Calu3 (cell line): ENCODE measurements at regions not wholly inside any gene's neighbourhood (a gene's known extent, or its start where the extent isn't known, plus 50 kb on each side); places are given as distances from the start of the nearest gene placed in this dataset.

Experiments used
- BruUV-seq: library from RNA; stranded (reverse); fragments of 400-500 nt; replicated peaks from 2 replicates; lab custom pipeline; 2021; lab: Mats Ljungman, UMichigan
- CTCF ChIA-PET: fragments of 300-600 bp; sonication (Branson Sonifier 250); formaldehyde crosslinking; loops from one replicate; lab custom pipeline; 2022; ENCODE audit warnings: antibody characterized with exemption; lab: Charles Lee
- DNase-seq: peaks from one replicate; pipeline ENCODE4 v3.0.0; 2022
- H3K27ac Mint-ChIP-seq: one replicate; pipeline ENCODE4 v1.8.0; 2022; ENCODE audit warnings: mixed read lengths; ENCODE audit not compliant: unreplicated experiment
- H3K27me3 Mint-ChIP-seq: one replicate; pipeline ENCODE4 v1.8.0; 2022; ENCODE audit warnings: mixed read lengths; ENCODE audit not compliant: unreplicated experiment
- H3K36me3 Mint-ChIP-seq: one replicate; pipeline ENCODE4 v1.8.0; 2022; ENCODE audit warnings: mild to moderate bottlenecking, moderate library complexity, mixed read lengths; ENCODE audit not compliant: insufficient read depth, unreplicated experiment
- H3K4me1 Mint-ChIP-seq: one replicate; pipeline ENCODE4 v1.8.0; 2022; ENCODE audit warnings: mild to moderate bottlenecking, low read depth, mixed read lengths; ENCODE audit not compliant: unreplicated experiment
- H3K4me3 Mint-ChIP-seq: one replicate; pipeline ENCODE4 v1.8.0; 2022; ENCODE audit warnings: mild to moderate bottlenecking, low read depth, moderate library complexity, mixed read lengths; ENCODE audit not compliant: unreplicated experiment
- H3K9me3 Mint-ChIP-seq: one replicate; pipeline ENCODE4 v1.8.0; 2022; ENCODE audit warnings: low read depth, mixed read lengths; ENCODE audit not compliant: unreplicated experiment
- CTCF ChIP-seq: fragments of 200-600 bp; IDR thresholded peaks from one replicate; pipeline ENCODE4 v1.8.0; 2022; ENCODE audit warnings: antibody characterized with exemption; ENCODE audit not compliant: unreplicated experiment
- intact Hi-C: fragments of 100-400 bp; cut with micrococcal nuclease; formaldehyde crosslinking; loops from one replicate; pipeline ENCODE4 v1.10.0; 2022; ENCODE audit not compliant: unreplicated experiment

- no peak for TF ChIP-seq CTCF
- Mint-ChIP-seq H3K27ac (no peak overlapping the region), H3K36me3 (no peaks in the 10 kb centered on the region), H3K4me3 (no peak overlapping the region), H3K9me3 (no peaks in the 10 kb centered on the region), H3K27me3 (peaks cover 67% of the 10 kb centered on the region), H3K4me1 (peaks cover 12% of the 10 kb centered on the region)
- CTCF ChIA-PET = interaction anchor here (0.7 kb wide), 1 partner anchor 142 kb away, joined by 3 read pairs; no protein-coding TSS in a partner anchor
- BruUV-seq = no TSS peak
- intact Hi-C loops = no loop called here
- DNase-seq = no peak
These were observed 203.9 kb downstream of the TBXT start for GRCh38 chr6:165963750-165964149.

GRCh38 chr6:165962366-165962765 is 205.3 kb downstream of the TBXT start:
- peaks cover 6% of the 10 kb centered on the region for H3K9me3 Mint-ChIP-seq
- no peaks in the 10 kb centered on the region for H3K36me3 Mint-ChIP-seq
- BruUV-seq = no TSS peak
- no peak overlapping the region for H3K27ac Mint-ChIP-seq
- DNase-seq = no peak
- no peaks in the 10 kb centered on the region for H3K4me1 Mint-ChIP-seq
- no peak overlapping the region for H3K4me3 Mint-ChIP-seq
- CTCF ChIA-PET = no interaction called here
- no peak for TF ChIP-seq CTCF
- intact Hi-C loops = no loop called here
- peaks cover 79% of the 10 kb centered on the region for H3K27me3 Mint-ChIP-seq

GRCh38 chr6:165961233-165961632 is 206.4 kb downstream of the TBXT start:
- no TSS peak for BruUV-seq
- no peaks in the 10 kb centered on the region for H3K4me1 Mint-ChIP-seq
- CTCF ChIA-PET = no interaction called here
- TF ChIP-seq CTCF = no peak
- no peak overlapping the region for H3K27ac Mint-ChIP-seq
- no peak for DNase-seq
- no peaks in the 10 kb centered on the region for H3K36me3 Mint-ChIP-seq
- intact Hi-C loops = no loop called here
- H3K4me3 Mint-ChIP-seq = no peak overlapping the region
- H3K9me3 Mint-ChIP-seq = peaks cover 6% of the 10 kb centered on the region
- H3K27me3 Mint-ChIP-seq = peaks cover 75% of the 10 kb centered on the region

- Mint-ChIP-seq H3K4me1 (no peaks in the 10 kb centered on the region), H3K9me3 (peaks cover 6% of the 10 kb centered on the region), H3K36me3 (no peaks in the 10 kb centered on the region), H3K27ac (no peak overlapping the region), H3K4me3 (no peak overlapping the region), H3K27me3 (peaks cover 73% of the 10 kb centered on the region)
- intact Hi-C loops = no loop called here
- CTCF ChIA-PET = no interaction called here
- BruUV-seq = no TSS peak
- TF ChIP-seq CTCF = no peak
- DNase-seq = no peak
These were observed 207.0 kb downstream of the TBXT start for GRCh38 chr6:165960695-165961094.
